Smooth muscle cell (in vitro differentiated cells): ENCODE measurements at regions not wholly inside any gene's neighbourhood (a gene's known extent, or its start where the extent isn't known, plus 50 kb on each side); places are given as distances from the start of the nearest gene placed in this dataset.

Source experiments
- DNase-seq: peaks from one replicate; lab custom pipeline; 2025; ENCODE audit not compliant: unreplicated experiment; lab: John Stamatoyannopoulos, UW
- H2AFZ ChIP-seq: fragments of 200-600 bp; sonication (generic); 2 replicates; pipeline ENCODE4 v1.6.0; 2016; ENCODE audit warnings: antibody characterized with exemption, low read depth, mild to moderate bottlenecking
- H3F3A ChIP-seq: fragments of 200-600 bp; sonication (generic); 2 replicates; pipeline ENCODE4 v1.6.0; 2017; ENCODE audit warnings: antibody characterized with exemption, low read depth
- H3K27ac ChIP-seq: fragments of 200-600 bp; sonication (generic); 2 replicates; pipeline ENCODE4 v1.5.1; 2016; ENCODE audit warnings: low read depth, mild to moderate bottlenecking
- H3K27me3 ChIP-seq: fragments of 200-600 bp; sonication (generic); 2 replicates; pipeline ENCODE4 v1.6.1; 2016; ENCODE audit warnings: low read depth, mild to moderate bottlenecking
- H3K36me3 ChIP-seq: fragments of 200-600 bp; sonication (generic); 2 replicates; pipeline ENCODE4 v1.5.1; 2016; ENCODE audit warnings: low read depth
- H3K4me1 ChIP-seq: fragments of 200-600 bp; sonication (generic); 2 replicates; pipeline ENCODE4 v1.5.1; 2016; ENCODE audit warnings: low read depth
- H3K4me2 ChIP-seq: fragments of 200-600 bp; sonication (generic); 2 replicates; pipeline ENCODE4 v1.6.0; 2016; ENCODE audit warnings: mild to moderate bottlenecking
- H3K4me3 ChIP-seq: fragments of 200-600 bp; sonication (generic); 2 replicates; pipeline ENCODE4 v1.5.1; 2016; ENCODE audit warnings: mild to moderate bottlenecking
- H3K79me2 ChIP-seq: fragments of 200-600 bp; sonication (generic); 2 replicates; pipeline ENCODE4 v1.6.0; 2016; ENCODE audit warnings: low read depth, mild to moderate bottlenecking
- H3K9ac ChIP-seq: fragments of 200-600 bp; sonication (generic); 2 replicates; pipeline ENCODE4 v1.6.0; 2016; ENCODE audit warnings: low read depth
- H3K9me3 ChIP-seq: fragments of 200-600 bp; sonication (generic); replicated peaks from 2 replicates; pipeline ENCODE4 v1.5.1; 2016; ENCODE audit warnings: low read depth
- H4K20me1 ChIP-seq: fragments of 200-600 bp; sonication (generic); 2 replicates; pipeline ENCODE4 v1.6.0; 2016; ENCODE audit warnings: low read depth
- CTCF ChIP-seq: fragments of 200-600 bp; sonication (generic); IDR thresholded peaks from 2 replicates; pipeline ENCODE4 v1.5.1; 2017; ENCODE audit warnings: borderline replicate concordance, mild to moderate bottlenecking, antibody characterized with exemption; ENCODE audit not compliant: insufficient read depth, poor library complexity, severe bottlenecking
- WGBS: methylation state at CpG from one replicate; pipeline ENCODE4 v1.1.7; 2016; ENCODE audit warnings: low lambda C conversion rate; 5-methylcytosine and 5-hydroxymethylcytosine counted together

GRCh38 chr1:59243550-59243949, 53.3 kb upstream of the FGGY start:
- H3K9me3 ChIP-seq: no peaks in the 10 kb centered on the region
- no peak overlapping the region for H3K4me2 ChIP-seq

GRCh38 chr1:59243978-59244377, 52.9 kb upstream of the FGGY start:
- Histone ChIP-seq H3K9me3 (no peaks in the 10 kb centered on the region), H3K79me2 (no peaks in the 10 kb centered on the region), H2AFZ (no peak overlapping the region), H4K20me1 (no peaks in the 10 kb centered on the region), H3K4me3 (no peak overlapping the region), H3K4me2 (no peak overlapping the region), H3K27me3 (no peaks in the 10 kb centered on the region), H3K9ac (no peak overlapping the region), H3F3A (no peaks in the 10 kb centered on the region), H3K4me1 (no peaks in the 10 kb centered on the region), H3K36me3 (no peaks in the 10 kb centered on the region), H3K27ac (no peak overlapping the region)
- WGBS: 100% methylated on average over 1 of the region's 1 CpG
- no peak for DNase-seq
- no peak for TF ChIP-seq CTCF

More at GRCh38 chr1:59243550-59243949, 53.3 kb upstream of the FGGY start:
- Histone ChIP-seq H3K27me3 (no peaks in the 10 kb centered on the region), H3K9ac (no peak overlapping the region), H3F3A (no peaks in the 10 kb centered on the region), H2AFZ (no peak overlapping the region), H3K27ac (no peak overlapping the region), H3K79me2 (no peaks in the 10 kb centered on the region), H4K20me1 (no peaks in the 10 kb centered on the region), H3K4me3 (no peak overlapping the region), H3K4me1 (no peaks in the 10 kb centered on the region), H3K36me3 (no peaks in the 10 kb centered on the region)
- DNase-seq: no peak
- no peak for TF ChIP-seq CTCF

- H2AFZ ChIP-seq: no peak overlapping the region
- no peak overlapping the region for H3K9ac ChIP-seq
- no peaks in the 10 kb centered on the region for H3K9me3 ChIP-seq
- no peaks in the 10 kb centered on the region for H3K27me3 ChIP-seq
- 92% methylated on average over 1 of the region's 1 CpG for WGBS
- no peaks in the 10 kb centered on the region for H3K36me3 ChIP-seq
- H3K4me2 ChIP-seq: no peak overlapping the region
- H3K27ac ChIP-seq: no peak overlapping the region
- no peak for DNase-seq
- no peaks in the 10 kb centered on the region for H3F3A ChIP-seq
- no peaks in the 10 kb centered on the region for H3K4me1 ChIP-seq
- H4K20me1 ChIP-seq: no peaks in the 10 kb centered on the region
- TF ChIP-seq CTCF: no peak
- H3K4me3 ChIP-seq: no peak overlapping the region
- no peaks in the 10 kb centered on the region for H3K79me2 ChIP-seq
Measured at GRCh38 chr1:59244891-59245290, 52.0 kb upstream of the FGGY start.
